Kidney capillary endothelial cell (primary cell): ENCODE measurements at regions not wholly inside any gene's neighbourhood (a gene's known extent, or its start where the extent isn't known, plus 50 kb on each side); places are given as distances from the start of the nearest gene placed in this dataset.

Experiments
- DNase-seq: peaks from one replicate; pipeline ENCODE4 v3.0.0-alpha.2; 2018; ENCODE audit warnings: low spot score

GRCh38 chr6:91708534-91708933 lies 1121.7 kb upstream of the MAP3K7 start:
- no peak for DNase-seq

DNA sequence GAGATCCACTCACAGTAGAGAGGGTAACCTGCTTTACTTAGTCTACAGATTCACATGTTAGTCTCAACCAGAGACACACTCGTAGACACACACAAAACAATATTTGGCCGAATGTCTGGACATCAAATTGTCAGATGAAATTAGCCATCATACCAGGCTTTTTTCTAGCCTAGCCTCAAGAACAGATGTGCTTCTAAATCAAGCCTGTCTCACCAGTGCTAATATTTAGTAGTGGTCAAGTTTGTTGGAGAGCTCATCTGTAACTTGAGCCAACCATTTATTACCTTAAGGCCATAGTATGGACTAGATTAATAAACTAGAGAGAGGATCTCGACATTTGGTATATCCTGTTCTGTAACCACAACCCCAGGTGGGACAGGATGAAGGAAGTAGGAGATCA lies 1118.8 kb upstream of the MAP3K7 start:
- no peak for DNase-seq

- peak; percentile 3 for DNase-seq
Measured at GRCh38 chr6:91704531-91704930, 1117.7 kb upstream of the MAP3K7 start.

- DNase-seq = no peak
Measured at GRCh38 chr6:91697010-91697695, 1110.3 kb upstream of the MAP3K7 start.

- DNase-seq = no peak
Measured at GRCh38 chr6:91695221-91695620, 1108.3 kb upstream of the MAP3K7 start.

- DNase-seq = no peak
Measured at GRCh38 chr6:91694016-91694654, 1107.3 kb upstream of the MAP3K7 start.

- DNase-seq = no peak
Measured at GRCh38 chr6:91691449-91691848, 1104.6 kb upstream of the MAP3K7 start.

GRCh38 chr6:91683240-91683639 lies 1096.4 kb upstream of the MAP3K7 start:
- DNase-seq = no peak

- no peak for DNase-seq
Measured at GRCh38 chr6:91681296-91681695, 1094.4 kb upstream of the MAP3K7 start.

DNA sequence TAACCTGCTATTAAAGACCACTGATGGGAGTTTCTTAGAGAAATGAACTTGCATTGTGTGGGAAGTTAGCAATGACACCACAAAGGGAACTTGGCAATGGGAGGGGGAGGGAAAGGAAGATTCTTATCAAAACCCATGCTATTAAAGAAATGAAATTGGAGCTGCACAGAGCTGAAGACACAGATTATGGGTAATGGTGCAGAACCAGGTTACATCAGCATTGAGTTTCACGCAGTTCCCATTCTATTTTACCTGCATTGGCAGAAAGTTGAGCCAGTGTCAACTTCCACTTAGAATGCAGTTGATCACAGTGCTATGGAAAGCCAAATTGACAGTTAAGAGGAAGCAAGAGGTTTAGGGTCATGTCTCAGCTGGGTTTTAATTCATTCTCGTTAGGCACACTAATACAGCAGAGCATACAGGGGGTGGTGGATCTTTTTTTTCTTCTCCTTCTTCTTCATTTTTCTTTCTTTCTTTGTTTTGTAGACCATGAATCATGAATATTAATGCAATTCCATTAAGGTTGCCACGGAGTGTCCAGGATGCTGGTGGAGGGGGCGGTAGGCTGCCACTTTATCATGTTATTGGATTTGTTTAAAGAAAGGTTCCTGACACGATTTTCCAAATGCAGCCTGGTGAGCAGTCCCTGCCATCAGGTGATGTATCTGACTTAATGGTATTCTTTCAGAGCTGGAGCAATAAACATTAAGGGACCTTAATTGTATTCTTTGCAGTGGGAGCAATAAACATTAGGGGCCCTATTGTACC lies 1092.0 kb upstream of the MAP3K7 start:
- DNase-seq = no peak

DNA sequence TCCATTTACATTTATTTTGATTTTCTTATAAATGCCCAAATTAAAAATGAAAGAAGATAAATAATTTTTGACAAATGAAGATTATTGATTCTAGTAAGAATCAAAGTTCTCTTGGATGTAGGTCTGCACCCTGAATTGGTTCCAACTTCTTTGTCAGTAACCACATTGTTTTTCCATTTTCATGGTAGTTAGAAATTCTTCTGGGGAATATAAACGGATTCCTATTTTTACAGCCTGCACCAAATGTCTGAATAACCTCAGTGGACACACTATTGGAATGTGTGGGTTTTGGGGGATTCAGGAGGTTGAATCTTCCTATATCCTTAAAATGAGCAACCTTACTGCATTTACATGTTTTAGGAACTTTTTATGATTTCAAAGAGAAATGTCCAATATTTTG lies 1085.3 kb upstream of the MAP3K7 start:
- no peak for DNase-seq

DNA sequence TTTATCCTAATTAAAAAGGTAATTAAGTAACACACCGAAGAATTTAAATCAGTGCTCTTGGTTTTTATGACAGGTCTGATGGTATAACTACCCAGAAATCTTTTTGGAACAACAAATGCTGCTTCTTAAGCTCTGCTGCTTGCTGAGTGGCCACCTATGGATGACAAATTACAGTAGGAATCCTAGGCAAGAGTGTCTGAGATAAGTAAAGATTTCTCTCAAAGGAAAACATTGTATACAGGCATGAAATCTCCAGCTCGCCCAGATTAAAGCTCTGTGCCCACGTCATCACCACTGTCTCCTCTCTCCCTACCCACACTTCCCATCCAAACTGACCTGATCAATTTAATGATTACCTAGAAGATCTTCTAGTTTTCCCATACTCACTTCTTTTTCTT lies 1083.0 kb upstream of the MAP3K7 start:
- no peak for DNase-seq

GRCh38 chr6:91669154-91669870 lies 1082.4 kb upstream of the MAP3K7 start:
- DNase-seq = no peak

GRCh38 chr6:91667596-91667995 lies 1080.7 kb upstream of the MAP3K7 start:
- no peak for DNase-seq

GRCh38 chr6:91664327-91664959 lies 1077.6 kb upstream of the MAP3K7 start:
- DNase-seq = no peak

- no peak for DNase-seq
Measured at GRCh38 chr6:91660893-91661292, 1074.0 kb upstream of the MAP3K7 start.

- no peak for DNase-seq
Measured at GRCh38 chr6:91659891-91660290, 1073.0 kb upstream of the MAP3K7 start.

DNA sequence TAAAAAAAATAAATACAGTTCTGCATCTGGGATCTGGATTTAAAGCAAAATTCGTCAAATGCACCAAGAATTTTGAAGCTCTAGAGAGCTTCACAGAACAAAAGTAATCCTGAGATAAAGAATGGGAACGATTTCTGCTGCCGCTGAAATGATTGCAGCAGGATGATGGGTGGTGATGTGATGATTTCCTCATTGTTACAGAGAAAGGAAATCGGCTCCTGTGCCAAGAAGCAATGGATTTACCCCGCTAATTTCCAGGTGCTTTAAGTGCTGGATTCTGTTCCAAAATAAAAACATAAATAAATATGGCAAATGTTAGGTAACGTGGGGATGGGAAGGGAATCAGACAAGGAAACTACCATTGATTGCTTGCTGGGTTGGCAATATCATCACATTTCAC lies 1067.9 kb upstream of the MAP3K7 start:
- DNase-seq = no peak

DNA sequence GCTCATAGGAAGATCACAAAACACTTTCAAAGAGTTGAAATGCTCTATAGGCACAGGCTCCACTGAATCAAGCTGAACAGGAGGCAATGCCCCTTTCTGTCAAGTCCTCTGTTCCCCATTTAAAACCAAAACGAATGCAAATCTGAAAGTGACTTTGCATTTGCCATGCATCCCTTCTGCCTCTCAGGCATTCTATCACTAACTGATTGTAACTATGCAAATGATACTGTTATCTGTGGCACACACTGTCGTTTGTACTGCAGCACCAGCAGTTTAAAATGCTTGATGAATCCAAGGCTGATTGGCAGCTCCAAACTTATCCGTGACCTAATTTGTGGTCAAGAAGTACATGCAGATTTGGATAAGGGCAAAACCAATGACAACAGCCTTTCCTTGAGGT lies 1067.5 kb upstream of the MAP3K7 start:
- no peak for DNase-seq

GRCh38 chr6:91653895-91654294 lies 1067.0 kb upstream of the MAP3K7 start:
- DNase-seq = peak; percentile 8

- DNase-seq = no peak
Measured at GRCh38 chr6:91653076-91653723, 1066.3 kb upstream of the MAP3K7 start.

GRCh38 chr6:91646649-91647048 lies 1059.8 kb upstream of the MAP3K7 start:
- no peak for DNase-seq
